Breast epithelium (tissue), 3 donors: ENCODE measurements at regions not wholly inside any gene's neighbourhood (a gene's known extent, or its start where the extent isn't known, plus 50 kb on each side); places are given as distances from the start of the nearest gene placed in this dataset.
"Not testable (repeated sequence)": the region's sequence is repeated elsewhere in the genome, so short reads cannot be mapped to it uniquely, and the experiment has no call there.

Experiments used
- POLR2A ChIP-seq: fragments of 450-650 bp; IDR thresholded peaks from one replicate; pipeline ENCODE4 v1.6.1; 2016; ENCODE audit warnings: antibody characterized with exemption, mild to moderate bottlenecking, moderate library complexity
- POLR2AphosphoS5 ChIP-seq, 3 donors: sonication (generic); formaldehyde crosslinking; IDR thresholded peaks; one replicate each; pipeline ENCODE4 v1.6.1; 2017; ENCODE audit warnings: antibody characterized with exemption in 3 of 3
- TF ChIP-seq, protein P1 (sequence below), 3 donors: fragments of 450-650 bp; IDR thresholded peaks; one replicate each; pipeline ENCODE4 v1.5.1; 2016 to 2017; ENCODE audit warnings: antibody characterized with exemption in 3 of 3, mild to moderate bottlenecking in 3 of 3, moderate library complexity in 3 of 3

DNA sequence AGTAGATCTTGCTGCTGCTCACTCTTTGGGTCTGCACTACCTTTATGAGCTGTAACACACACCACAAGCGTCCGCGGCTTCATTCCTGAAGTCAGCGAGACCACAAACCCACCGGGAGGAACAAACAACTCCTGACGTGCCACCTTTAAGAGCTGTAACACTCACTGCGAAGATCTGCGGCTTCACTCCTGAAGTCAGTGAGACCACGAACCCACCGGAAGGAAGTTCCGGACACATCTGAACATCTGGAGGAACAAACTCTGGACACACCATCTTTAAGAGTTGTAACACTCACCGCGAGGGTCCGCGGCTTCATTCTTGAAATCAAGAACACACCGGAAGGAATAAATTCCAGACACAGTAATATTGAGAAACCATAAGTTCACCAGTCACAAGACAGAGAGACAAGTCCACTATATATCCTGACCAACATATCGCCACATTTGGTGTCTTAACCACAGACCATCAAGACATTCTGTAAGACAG lies 58.4 kb upstream of the RNF38 start:
- TF ChIP-seq, protein P1, sequence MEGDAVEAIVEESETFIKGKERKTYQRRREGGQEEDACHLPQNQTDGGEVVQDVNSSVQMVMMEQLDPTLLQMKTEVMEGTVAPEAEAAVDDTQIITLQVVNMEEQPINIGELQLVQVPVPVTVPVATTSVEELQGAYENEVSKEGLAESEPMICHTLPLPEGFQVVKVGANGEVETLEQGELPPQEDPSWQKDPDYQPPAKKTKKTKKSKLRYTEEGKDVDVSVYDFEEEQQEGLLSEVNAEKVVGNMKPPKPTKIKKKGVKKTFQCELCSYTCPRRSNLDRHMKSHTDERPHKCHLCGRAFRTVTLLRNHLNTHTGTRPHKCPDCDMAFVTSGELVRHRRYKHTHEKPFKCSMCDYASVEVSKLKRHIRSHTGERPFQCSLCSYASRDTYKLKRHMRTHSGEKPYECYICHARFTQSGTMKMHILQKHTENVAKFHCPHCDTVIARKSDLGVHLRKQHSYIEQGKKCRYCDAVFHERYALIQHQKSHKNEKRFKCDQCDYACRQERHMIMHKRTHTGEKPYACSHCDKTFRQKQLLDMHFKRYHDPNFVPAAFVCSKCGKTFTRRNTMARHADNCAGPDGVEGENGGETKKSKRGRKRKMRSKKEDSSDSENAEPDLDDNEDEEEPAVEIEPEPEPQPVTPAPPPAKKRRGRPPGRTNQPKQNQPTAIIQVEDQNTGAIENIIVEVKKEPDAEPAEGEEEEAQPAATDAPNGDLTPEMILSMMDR (IDR thresholded peaks at IDR 0.05): not testable (repeated sequence)
- TF ChIP-seq POLR2A; POLR2AphosphoS5 (IDR thresholded peaks at IDR 0.05): not testable (repeated sequence)
